Body of pancreas (tissue), 4 donors: ENCODE measurements at regions not wholly inside any gene's neighbourhood (a gene's known extent, or its start where the extent isn't known, plus 50 kb on each side); places are given as distances from the start of the nearest gene placed in this dataset.

Experiments used
- ATAC-seq: fragments of 150-250 bp; one replicate; pipeline ENCODE4 v1.9.1; 2016
- DNase-seq, 4 donors: peaks; one replicate each; pipeline ENCODE4 v3.0.0-alpha.2; 2019
- H3K27ac ChIP-seq, 4 donors: fragments of 200-600 bp; sonication (generic); 1 replicate in 3 of 4; 2 replicates in 1 of 4; pipeline versions ENCODE4 v1.5.1 to v1.6.1; 2016 to 2019; ENCODE audit warnings: mild to moderate bottlenecking in 1 of 4, mixed read lengths in 1 of 4, moderate library complexity in 1 of 4
- H3K27me3 ChIP-seq, 2 donors: fragments of 200-600 bp; sonication (generic); one replicate each; pipeline ENCODE4 v1.6.0; 2016; ENCODE audit warnings: mild to moderate bottlenecking in 1 of 2
- H3K36me3 ChIP-seq, 2 donors: fragments of 200-600 bp; sonication (generic); replicated peaks in 1 of 2; 2 replicates each; pipeline ENCODE4 v1.5.1; 2016; ENCODE audit warnings: low read depth in 2 of 2; ENCODE audit not compliant: insufficient read depth in 1 of 2
- H3K4me1 ChIP-seq: fragments of 200-600 bp; sonication (generic); one replicate; pipeline ENCODE4 v1.6.0; 2016
- H3K4me3 ChIP-seq, 2 donors: fragments of 200-600 bp; sonication (generic); 1 replicate in 1 of 2; 2 replicates in 1 of 2; pipeline ENCODE4 v1.5.1; 2016 to 2019
- H3K9me3 ChIP-seq, 3 donors: fragments of 200-600 bp; sonication (generic); 1 replicate in 2 of 3; 2 replicates in 1 of 3; pipeline ENCODE4 v1.5.1; 2016
- CTCF ChIP-seq, 7 experiments: fragments of 450-650 bp in 4 of 7; fragments of 200-600 bp in 3 of 7; sonication (generic) in 3 of 7; IDR thresholded peaks; one replicate each; pipeline ENCODE4 v1.5.1; 2016 to 2019; ENCODE audit warnings: antibody characterized with exemption in 7 of 7
- POLR2A ChIP-seq, 3 donors: fragments of 450-650 bp; IDR thresholded peaks; one replicate each; pipeline ENCODE4 v1.6.1; 2016; ENCODE audit warnings: antibody characterized with exemption in 3 of 3, mild to moderate bottlenecking in 2 of 3
- WGBS, 2 donors: methylation state at CpG; one replicate each; pipeline ENCODE4 v1.1.5; 2017; 5-methylcytosine and 5-hydroxymethylcytosine counted together
- intact Hi-C: fragments of 100-400 bp; cut with DNase I; formaldehyde crosslinking; loops from one replicate; pipeline ENCODE4 v1.15.1; 2023

- H3K27ac ChIP-seq, result no peak overlapping the region
- intact Hi-C loops, result no loop called here
- no peaks in the 10 kb centered on the region for H3K4me1 ChIP-seq
- DNase-seq (no peak), ATAC-seq (no peak)
- H3K27me3 ChIP-seq, result no peaks in the 10 kb centered on the region
- WGBS, 2 donors, result 74 to 88% methylated on average over 1 of the region's 1 CpG
- no peaks in the 10 kb centered on the region for H3K36me3 ChIP-seq
- no peak overlapping the region for H3K4me3 ChIP-seq
- no peaks in the 10 kb centered on the region for H3K9me3 ChIP-seq
- TF ChIP-seq CTCF (IDR thresholded peaks at IDR 0.05) (no peak), POLR2A (IDR thresholded peaks at IDR 0.05) (no peak)
These were observed 1399.7 kb downstream of the PCDH7 start for GRCh38 chr4:32119907-32120306.

- H3K4me3 ChIP-seq, result no peak overlapping the region
- TF ChIP-seq POLR2A (IDR thresholded peaks at IDR 0.05) (no peak), CTCF (IDR thresholded peaks at IDR 0.05) (no peak)
- H3K27ac ChIP-seq, result no peak overlapping the region
- DNase-seq, result no peak
- no peaks in the 10 kb centered on the region for H3K27me3 ChIP-seq
- H3K9me3 ChIP-seq, result no peaks in the 10 kb centered on the region
- H3K4me1 ChIP-seq, result no peaks in the 10 kb centered on the region
- ATAC-seq, result no peak
- intact Hi-C loops, result no loop called here
- H3K36me3 ChIP-seq, result no peaks in the 10 kb centered on the region
- WGBS, 2 donors, result 46 to 48% methylated on average over 4 of the region's 4 CpGs
These were observed 1408.4 kb downstream of the PCDH7 start for GRCh38 chr4:32128549-32128948.

GRCh38 chr4:32129967-32130366 is 1409.8 kb downstream of the PCDH7 start:
- 72 to 77% methylated on average over 2 of the region's 2 CpGs for WGBS, 2 donors
- DNase-seq (no peak), ATAC-seq (no peak)
- TF ChIP-seq CTCF (IDR thresholded peaks at IDR 0.05), result no peak
- no peak for TF ChIP-seq POLR2A (IDR thresholded peaks at IDR 0.05)
- intact Hi-C loops, result no loop called here
- no peaks in the 10 kb centered on the region for H3K36me3 ChIP-seq
- no peaks in the 10 kb centered on the region for H3K27me3 ChIP-seq
- H3K9me3 ChIP-seq, result no peaks in the 10 kb centered on the region
- H3K4me3 ChIP-seq, result no peak overlapping the region
- H3K27ac ChIP-seq, result no peak overlapping the region
- no peaks in the 10 kb centered on the region for H3K4me1 ChIP-seq

- no peak for TF ChIP-seq CTCF (IDR thresholded peaks at IDR 0.05)
- TF ChIP-seq POLR2A (IDR thresholded peaks at IDR 0.05), result no peak
- Histone ChIP-seq H3K4me3 (no peak overlapping the region), H3K27me3 (no peaks in the 10 kb centered on the region), H3K36me3 (no peaks in the 10 kb centered on the region), H3K9me3 (no peaks in the 10 kb centered on the region), H3K27ac (no peak overlapping the region), H3K4me1 (no peaks in the 10 kb centered on the region)
- DNase-seq (no peak), ATAC-seq (no peak)
- intact Hi-C loops, result no loop called here
- WGBS, 2 donors, result 71 to 84% methylated on average over 1 of the region's 1 CpG
These were observed 1413.0 kb downstream of the PCDH7 start for GRCh38 chr4:32133141-32133540.

GRCh38 chr4:32133734-32134133 is 1413.6 kb downstream of the PCDH7 start:
- TF ChIP-seq POLR2A (IDR thresholded peaks at IDR 0.05), result no peak
- no peak for TF ChIP-seq CTCF (IDR thresholded peaks at IDR 0.05)
- no peak overlapping the region for H3K4me3 ChIP-seq
- ATAC-seq (no peak), DNase-seq (no peak)
- no peaks in the 10 kb centered on the region for H3K27me3 ChIP-seq
- H3K27ac ChIP-seq, result no peak overlapping the region
- H3K4me1 ChIP-seq, result no peaks in the 10 kb centered on the region
- intact Hi-C loops, result no loop called here
- no peaks in the 10 kb centered on the region for H3K36me3 ChIP-seq
- H3K9me3 ChIP-seq, result no peaks in the 10 kb centered on the region
